Activated B cell treated with CpG ODN at 0.5 μM for 24 hours (primary cell): ENCODE measurements at regions not wholly inside any gene's neighbourhood (a gene's known extent, or its start where the extent isn't known, plus 50 kb on each side); places are given as distances from the start of the nearest gene placed in this dataset.

Experiments used
- ATAC-seq: fragments of 200-7000 bp; cut with Tn5 transposase; one replicate; pipeline ENCODE4 v1.10.0; 2021; ENCODE audit warnings: low read depth, mild to moderate bottlenecking, moderate library complexity
- CTCF ChIA-PET: fragments of 350-600 bp; sonication (Branson Sonifier 250); formaldehyde crosslinking; loops from one replicate; lab custom pipeline; 2021; ENCODE audit warnings: antibody characterized with exemption; lab: Charles Lee
- POLR2A ChIA-PET: fragments of 350-600 bp; sonication (Branson Sonifier 250); formaldehyde crosslinking; loops from one replicate; lab custom pipeline; 2021; ENCODE audit warnings: antibody characterized with exemption; lab: Charles Lee
- DNase-seq: peaks from one replicate; pipeline ENCODE4 v3.0.0; 2022
- H3K27ac Mint-ChIP-seq: one replicate; pipeline ENCODE4 v1.8.0; 2020; ENCODE audit warnings: mixed read lengths
- H3K27me3 Mint-ChIP-seq: one replicate; pipeline ENCODE4 v1.8.0; 2021; ENCODE audit warnings: mixed read lengths
- H3K36me3 Mint-ChIP-seq: one replicate; pipeline ENCODE4 v1.8.0; 2021; ENCODE audit warnings: low read depth, mixed read lengths
- H3K4me1 Mint-ChIP-seq: one replicate; pipeline ENCODE4 v1.8.0; 2021; ENCODE audit warnings: mixed read lengths
- H3K4me3 Mint-ChIP-seq: one replicate; pipeline ENCODE4 v1.8.0; 2020; ENCODE audit warnings: mild to moderate bottlenecking, mixed read lengths
- H3K9me3 Mint-ChIP-seq: one replicate; pipeline ENCODE4 v1.8.0; 2020; ENCODE audit warnings: mixed read lengths
- CTCF ChIP-seq: fragments of 200-600 bp; IDR thresholded peaks from one replicate; pipeline ENCODE4 v1.8.0; 2022; ENCODE audit warnings: antibody characterized with exemption, mild to moderate bottlenecking
- intact Hi-C: fragments of 100-400 bp; cut with micrococcal nuclease; formaldehyde crosslinking; loops from one replicate; pipeline ENCODE4 v1.15.1; 2024

- Mint-ChIP-seq H3K4me1 (no peaks in the 10 kb centered on the region), H3K27me3 (peaks cover 6% of the 10 kb centered on the region), H3K36me3 (no peaks in the 10 kb centered on the region), H3K4me3 (no peak overlapping the region), H3K27ac (no peak overlapping the region), H3K9me3 (no peaks in the 10 kb centered on the region)
- ChIA-PET POLR2A (no interaction called here), CTCF (no interaction called here)
- DNase-seq (no peak), ATAC-seq (no peak)
- TF ChIP-seq CTCF, result no peak
- intact Hi-C loops, result no loop called here
Measured at GRCh38 chr16:85294810-85295508, 182.7 kb upstream of the CIBAR2 start.

GRCh38 chr16:85296859-85297660, 184.8 kb upstream of the CIBAR2 start:
- Mint-ChIP-seq H3K9me3 (no peaks in the 10 kb centered on the region), H3K27ac (no peak overlapping the region), H3K36me3 (no peaks in the 10 kb centered on the region), H3K4me1 (no peaks in the 10 kb centered on the region), H3K27me3 (peaks cover 8% of the 10 kb centered on the region), H3K4me3 (no peak overlapping the region)
- ATAC-seq (peak; percentile 92), DNase-seq (no peak)
- TF ChIP-seq CTCF, result no peak
- ChIA-PET CTCF (interaction anchor here (0.8 to 2.1 kb wide), 6 partner anchors 10 to 376 kb away, joined by 3 to 8 read pairs (median 3); no protein-coding TSS in a partner anchor), POLR2A (no interaction called here)
- intact Hi-C loops, result loop anchor here (1.0 kb wide), 1 partner anchor 421 kb away; no protein-coding TSS in a partner anchor

GRCh38 chr16:85297881-85298280, 185.6 kb upstream of the CIBAR2 start:
- Mint-ChIP-seq H3K27me3 (peaks cover 8% of the 10 kb centered on the region), H3K4me3 (no peak overlapping the region), H3K27ac (no peak overlapping the region), H3K9me3 (no peaks in the 10 kb centered on the region), H3K36me3 (no peaks in the 10 kb centered on the region), H3K4me1 (no peaks in the 10 kb centered on the region)
- no peak for DNase-seq
- no peak for ATAC-seq
- CTCF ChIA-PET, result interaction anchor here (0.8 to 2.1 kb wide), 6 partner anchors 9 to 375 kb away, joined by 3 to 8 read pairs (median 3); no protein-coding TSS in a partner anchor
- intact Hi-C loops, result loop anchor here (1.0 kb wide), 1 partner anchor 420 kb away; no protein-coding TSS in a partner anchor
- TF ChIP-seq CTCF, result no peak
- POLR2A ChIA-PET, result no interaction called here

- ChIA-PET POLR2A (no interaction called here), CTCF (no interaction called here)
- intact Hi-C loops, result no loop called here
- Mint-ChIP-seq H3K4me1 (peaks cover 13% of the 10 kb centered on the region), H3K27ac (no peak overlapping the region), H3K9me3 (no peaks in the 10 kb centered on the region), H3K36me3 (no peaks in the 10 kb centered on the region), H3K27me3 (peaks cover 5% of the 10 kb centered on the region), H3K4me3 (no peak overlapping the region)
- TF ChIP-seq CTCF, result no peak
- ATAC-seq (no peak), DNase-seq (no peak)
Measured at GRCh38 chr16:85300406-85300968, 188.2 kb upstream of the CIBAR2 start.

- no peak overlapping the region for H3K27ac Mint-ChIP-seq
- H3K4me1 Mint-ChIP-seq, result peaks cover 20% of the 10 kb centered on the region
- peaks cover 4% of the 10 kb centered on the region for H3K27me3 Mint-ChIP-seq
- ChIA-PET CTCF (no interaction called here), POLR2A (no interaction called here)
- H3K9me3 Mint-ChIP-seq, result no peaks in the 10 kb centered on the region
- no peaks in the 10 kb centered on the region for H3K36me3 Mint-ChIP-seq
- intact Hi-C loops, result no loop called here
- DNase-seq (no peak), ATAC-seq (no peak)
- no peak for TF ChIP-seq CTCF
- H3K4me3 Mint-ChIP-seq, result no peak overlapping the region
Measured at GRCh38 chr16:85301231-85301630, 189.0 kb upstream of the CIBAR2 start.
